HG03064 (cell line): ENCODE measurements at regions not wholly inside any gene's neighbourhood (a gene's known extent, or its start where the extent isn't known, plus 50 kb on each side); places are given as distances from the start of the nearest gene placed in this dataset.

Experiments
- ATAC-seq: cut with Tn5 transposase; IDR thresholded peaks from one replicate; pipeline ENCODE4 v1.9.1; 2021; ENCODE audit warnings: low read depth; ENCODE audit not compliant: unreplicated experiment

DNA sequence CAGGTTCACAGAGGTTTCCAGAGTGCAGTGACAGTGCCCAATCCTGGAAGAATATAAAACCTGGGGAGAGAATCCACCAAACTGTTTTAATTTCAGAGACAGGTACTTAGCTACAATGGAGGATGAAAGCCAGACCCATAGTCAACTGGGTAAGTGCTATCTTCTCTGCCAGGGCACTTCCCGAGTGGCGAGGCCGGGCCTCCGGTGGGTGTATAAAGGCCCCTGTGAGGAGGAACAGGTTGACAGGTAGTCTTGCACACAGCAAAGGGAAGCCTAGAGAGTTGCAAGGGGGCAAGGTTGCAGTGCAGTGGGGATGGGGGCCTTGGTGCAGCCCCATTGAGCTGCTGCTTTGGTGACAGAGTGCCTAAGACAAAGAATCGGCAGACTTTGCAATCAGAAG is 130.7 kb downstream of the SLC38A6 start:
- ATAC-seq = no peak

DNA sequence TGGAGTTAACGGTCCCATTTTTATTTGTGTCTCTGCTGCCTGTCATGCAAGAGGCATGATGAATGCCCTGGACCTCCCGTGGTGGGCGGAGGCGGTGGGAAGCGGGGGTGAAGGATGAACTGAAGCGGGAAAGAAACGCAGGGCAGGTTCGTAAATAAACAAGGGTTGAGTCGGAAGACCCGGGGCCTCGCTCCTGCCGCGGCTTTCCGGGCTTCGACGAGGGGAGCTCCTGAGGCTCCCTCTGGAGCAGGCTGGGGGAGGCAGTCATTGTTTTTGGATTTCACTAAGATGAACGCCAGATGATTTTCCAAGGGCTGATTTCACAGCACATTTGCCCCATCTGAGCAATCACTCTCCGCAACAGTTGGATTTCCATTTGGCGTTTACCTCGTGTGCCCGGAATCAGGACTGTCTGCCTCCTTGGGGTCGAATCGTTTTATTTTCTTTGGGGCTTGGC is 130.2 kb downstream of the SLC38A6 start:
- ATAC-seq = no peak

DNA sequence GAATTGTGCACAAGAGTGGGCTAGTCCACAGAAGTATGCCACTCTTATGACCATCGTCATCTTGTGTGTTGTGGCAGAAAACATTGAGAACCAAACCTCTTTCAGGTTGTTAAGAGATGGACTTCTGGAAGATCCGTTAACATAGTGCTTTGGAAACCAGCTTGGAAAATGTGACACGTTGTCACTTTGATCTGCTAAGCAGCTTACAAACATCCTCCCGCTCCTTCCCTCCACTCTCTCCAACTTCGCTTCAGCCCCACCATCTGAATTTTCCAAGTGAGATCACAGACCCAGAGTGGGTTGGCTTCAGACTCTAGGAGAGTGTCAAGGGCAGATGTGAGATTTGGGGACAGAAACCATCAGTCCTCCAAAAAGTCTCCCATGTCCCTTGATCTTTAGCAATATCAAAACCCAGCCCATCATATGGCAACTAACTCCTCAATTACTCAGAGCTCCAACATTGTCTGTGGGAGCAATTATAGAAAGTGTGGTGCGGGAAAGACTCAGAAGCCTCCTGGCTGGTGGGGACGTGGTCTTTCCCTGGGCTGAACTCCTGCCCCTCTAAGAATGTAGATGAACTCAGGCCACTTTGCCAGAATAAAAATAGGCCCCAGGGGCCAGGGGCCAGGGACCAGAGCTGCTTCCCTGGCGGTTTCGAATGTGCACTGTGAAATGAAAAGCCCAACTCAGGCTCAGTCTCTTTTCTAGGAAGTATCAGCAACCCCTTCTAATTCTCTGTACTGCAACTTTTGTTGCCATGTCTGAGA is 129.5 kb downstream of the SLC38A6 start:
- no peak for ATAC-seq

DNA sequence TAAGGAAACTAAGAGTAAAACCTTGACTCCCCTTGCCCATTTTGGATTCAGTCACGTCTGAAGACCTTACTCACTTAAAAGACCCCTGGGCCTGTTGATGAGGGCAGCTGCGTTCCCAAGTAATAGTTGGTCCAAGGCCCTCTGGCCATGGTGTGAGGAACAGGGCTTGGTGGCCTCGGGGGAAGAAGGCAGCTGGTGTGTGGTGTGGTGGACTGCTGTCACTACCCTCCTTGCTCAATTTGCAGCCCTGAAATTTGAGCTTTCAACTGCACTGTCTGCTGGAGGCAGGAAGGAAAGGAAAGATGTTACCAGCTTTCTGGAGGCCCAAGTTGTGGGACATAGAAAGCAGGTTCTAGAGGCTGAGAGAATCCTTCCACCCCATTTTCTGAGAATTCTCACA is 128.2 kb downstream of the SLC38A6 start:
- no peak for ATAC-seq

DNA sequence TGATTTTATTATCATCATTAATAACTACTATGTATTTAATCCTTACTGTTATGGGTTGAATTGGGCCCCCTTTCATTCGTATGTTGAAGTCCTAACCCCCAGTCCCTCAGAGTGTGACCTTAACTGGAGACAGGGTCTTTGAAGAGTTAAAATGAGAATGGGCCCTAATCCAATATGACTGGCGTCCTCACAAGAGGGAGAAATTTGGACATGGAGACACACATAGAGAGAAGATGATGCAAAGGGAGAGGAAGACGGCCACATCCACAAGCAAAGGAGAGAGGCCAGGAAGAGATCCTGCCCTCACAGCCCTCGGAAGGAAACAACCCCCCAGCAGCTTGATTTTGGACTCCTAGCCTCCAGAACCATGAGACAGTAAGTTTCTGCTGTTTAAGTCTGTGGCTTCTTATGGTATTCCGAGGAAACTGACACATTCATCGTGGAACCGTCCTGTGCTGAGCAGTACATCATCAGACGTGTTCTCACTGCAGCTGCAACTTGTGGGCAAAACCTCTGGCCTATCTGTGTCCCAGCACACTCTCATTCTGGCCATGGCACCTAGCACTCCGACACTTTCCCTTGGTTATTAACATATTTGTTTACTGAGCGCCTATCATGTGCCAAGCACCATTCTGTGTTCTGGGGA is 127.6 kb downstream of the SLC38A6 start:
- no peak for ATAC-seq

DNA sequence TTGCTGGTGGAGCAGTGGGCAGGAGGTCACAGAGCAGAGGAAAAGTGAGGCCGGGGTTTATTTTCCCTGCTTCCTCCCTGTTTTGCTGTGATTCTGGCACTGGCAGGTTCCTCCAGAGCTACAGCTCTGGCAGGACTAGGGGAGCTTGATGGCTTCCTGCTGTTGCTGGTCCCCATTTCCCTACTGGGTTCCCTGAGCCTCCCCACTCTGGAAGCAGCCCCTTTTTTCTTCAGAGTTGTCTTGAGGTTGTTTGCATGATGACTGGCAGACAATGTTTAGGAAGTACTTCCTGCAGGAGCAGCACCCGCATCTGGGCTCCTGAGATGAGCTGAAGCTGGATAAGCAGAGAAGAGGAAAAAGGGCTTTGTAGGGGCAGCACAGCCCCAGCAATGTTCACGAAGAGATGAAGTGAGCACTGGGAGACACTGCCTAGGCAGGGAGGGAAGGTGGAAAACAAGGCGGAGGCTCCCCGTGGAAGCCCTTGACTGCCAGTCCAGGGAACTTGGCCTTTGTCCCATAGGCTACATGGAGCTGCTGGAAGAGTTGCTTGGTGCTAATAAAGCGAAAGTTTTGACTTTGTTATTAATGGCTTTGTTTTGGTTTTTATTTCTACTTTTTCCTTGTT is 126.9 kb downstream of the SLC38A6 start:
- ATAC-seq = no peak

DNA sequence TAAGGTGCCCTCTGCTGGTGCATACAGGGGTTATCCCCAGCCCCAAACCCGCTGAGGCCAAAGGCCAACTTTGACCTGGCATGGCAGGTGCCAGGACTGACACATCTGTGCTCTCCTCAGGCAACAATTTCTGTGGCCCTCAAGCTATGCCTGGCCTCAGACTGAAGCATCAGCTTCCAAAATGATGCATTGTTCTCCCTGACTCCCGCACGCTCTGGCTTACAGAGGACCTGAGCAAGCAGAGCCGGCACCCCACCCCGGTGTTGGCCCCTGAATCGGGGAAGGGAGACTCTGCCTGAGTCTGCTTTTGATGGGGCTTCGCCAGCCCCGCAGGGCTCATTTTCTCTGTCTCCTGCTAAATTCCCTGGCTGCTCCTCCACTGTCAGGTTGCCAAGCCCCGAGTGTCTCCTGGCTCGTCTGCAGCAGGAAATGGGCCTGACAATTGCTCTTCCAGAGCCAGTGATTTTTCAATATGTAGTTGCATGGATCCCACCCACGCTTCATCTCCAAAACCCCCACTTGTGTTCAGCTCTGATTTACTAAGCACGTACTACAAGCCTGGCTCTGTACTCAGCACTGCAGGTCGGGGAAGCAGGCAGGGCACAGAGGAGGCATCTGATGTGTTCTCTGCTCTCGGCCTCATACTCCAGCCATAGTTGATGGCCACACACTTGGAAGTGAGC is 126.1 kb downstream of the SLC38A6 start:
- no peak for ATAC-seq

DNA sequence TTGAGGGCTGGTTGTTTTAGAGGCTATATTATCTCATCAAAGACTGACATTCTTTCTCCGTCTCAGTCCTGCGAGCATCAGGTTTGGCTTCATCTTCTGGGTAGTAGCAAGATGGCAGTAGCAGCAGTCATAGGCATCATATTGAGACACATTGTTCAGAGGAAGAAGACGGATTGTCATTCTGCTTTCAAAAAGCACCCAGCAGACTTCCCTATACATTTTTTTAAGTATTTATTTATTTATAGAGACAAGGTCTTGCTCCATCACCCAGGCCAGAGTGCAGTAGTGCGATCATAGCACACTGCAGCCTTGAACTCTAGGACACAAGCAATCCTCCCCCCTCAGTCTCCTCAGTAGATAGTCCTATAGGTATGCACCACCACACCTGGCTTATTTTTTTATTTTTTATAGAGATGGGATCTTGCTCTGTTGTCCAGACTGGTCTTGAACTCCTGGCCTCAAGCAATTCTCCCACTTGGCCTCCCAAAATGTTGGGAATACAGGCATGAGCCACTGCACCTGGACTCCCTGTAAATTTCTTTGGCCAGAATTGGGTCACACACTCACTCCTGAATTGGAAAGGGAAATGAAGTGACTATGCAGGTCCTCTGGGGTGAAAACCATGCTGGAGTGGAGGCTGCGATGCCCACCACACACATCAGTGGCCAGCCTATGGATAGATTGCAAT is 125.4 kb downstream of the SLC38A6 start:
- ATAC-seq = no peak

DNA sequence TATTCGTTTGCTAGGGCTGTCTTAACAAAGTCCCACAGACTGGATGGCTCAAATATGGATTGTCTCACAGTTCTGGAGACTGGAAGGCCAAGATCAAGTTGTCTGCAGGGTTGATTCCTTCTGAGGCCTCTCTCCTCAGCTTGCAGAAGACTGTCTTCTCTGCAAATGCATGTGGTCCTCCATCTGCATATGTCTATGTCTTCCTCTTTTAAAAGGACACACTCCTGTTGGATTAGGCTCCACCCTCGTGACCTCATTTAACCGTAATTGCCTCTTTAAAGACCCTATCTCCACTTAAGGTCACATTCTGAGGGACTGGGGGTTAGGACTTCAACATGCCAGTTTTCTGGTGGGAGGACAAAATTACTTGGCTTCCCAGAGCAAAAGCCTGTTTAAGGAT is 123.3 kb downstream of the SLC38A6 start:
- ATAC-seq = no peak

DNA sequence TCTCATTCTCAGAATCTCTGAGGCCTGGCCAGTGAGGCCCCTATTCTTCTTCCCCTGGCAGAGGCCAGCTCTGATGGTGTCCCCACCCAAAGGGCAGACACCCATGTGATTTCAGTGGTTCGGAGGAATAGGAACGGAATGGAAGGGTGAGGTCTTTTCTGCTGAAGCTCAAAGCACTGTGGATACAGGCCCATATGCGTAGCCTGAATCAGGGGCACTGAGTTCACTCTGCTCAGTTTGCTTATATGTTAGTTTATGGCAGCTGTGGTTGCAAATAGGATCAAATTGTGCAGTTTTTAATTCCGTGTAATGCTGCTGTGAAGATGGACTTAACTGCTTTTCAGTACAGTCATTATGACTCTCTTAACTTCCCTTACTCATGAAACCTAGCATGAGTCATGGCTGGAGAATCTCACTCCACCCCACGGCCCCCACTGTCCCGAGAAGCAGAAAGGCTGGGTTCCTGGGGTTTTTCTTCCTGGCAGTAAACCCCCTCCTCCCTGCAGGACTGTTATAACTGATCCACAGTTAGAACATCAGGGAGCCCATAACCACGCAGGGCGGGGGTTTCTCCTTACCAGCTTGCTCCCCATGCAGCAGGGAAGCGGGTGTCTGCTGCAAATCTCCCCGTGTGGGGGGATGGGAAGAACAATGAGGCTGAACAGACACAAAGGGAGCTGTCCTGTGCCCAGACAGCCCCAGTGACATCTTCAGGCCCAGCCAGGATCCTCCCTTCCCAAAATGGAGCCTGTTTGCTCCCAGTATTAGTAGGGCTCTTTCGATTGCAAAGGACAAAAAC is 122.7 kb downstream of the SLC38A6 start:
- ATAC-seq = peak; percentile 61

DNA sequence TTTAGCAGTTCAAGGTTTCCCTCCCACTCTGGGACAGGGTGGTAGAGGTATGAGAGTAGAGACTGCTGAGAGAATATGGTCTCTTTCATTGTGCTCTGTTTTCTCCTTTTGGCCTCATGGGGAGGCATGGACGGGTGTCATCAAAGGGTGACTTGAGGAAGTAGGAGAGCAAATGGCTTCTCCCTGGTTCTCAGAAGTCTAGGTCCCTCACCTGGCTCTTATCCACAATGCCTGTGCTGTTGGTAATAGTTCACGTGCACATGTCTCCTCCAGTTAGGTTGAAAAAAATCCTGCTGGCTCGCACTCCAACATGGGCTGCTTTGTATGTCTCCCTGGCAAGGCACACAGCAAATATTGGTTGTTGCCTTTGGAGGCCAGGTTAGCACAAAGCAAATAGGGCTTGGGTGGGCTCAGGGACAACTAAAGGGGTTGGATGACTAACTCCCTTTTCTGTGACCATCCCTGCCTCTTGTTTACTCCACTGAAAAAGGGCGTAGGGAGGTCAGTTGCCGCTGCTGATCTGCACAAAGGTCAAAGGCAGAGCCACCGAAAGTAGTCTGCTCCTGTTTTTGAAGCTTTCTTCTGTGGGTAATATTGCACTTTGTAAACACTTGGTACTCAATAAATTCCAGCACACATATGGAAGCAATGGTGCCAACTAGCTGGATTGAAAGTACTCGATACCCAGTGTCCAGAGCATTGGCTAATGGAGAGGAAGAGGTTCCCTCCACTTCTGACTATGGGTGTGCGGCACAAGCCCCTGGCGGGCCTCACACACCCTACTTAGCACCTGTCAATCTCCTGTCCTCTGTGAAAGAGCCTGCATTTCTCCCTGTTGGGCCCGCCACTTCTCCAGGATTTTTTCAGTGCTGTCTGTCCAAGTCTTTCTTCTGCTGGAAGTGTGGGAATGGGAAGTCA is 121.8 kb downstream of the SLC38A6 start:
- no peak for ATAC-seq
